HepG2 (cell line): ENCODE measurements at regions not wholly inside any gene's neighbourhood (a gene's known extent, or its start where the extent isn't known, plus 50 kb on each side); places are given as distances from the start of the nearest gene placed in this dataset.

Source experiments
- CTCF ChIP-seq: sonication (generic); formaldehyde crosslinking; IDR thresholded peaks from 2 replicates; pipeline ENCODE4 v1.5.0; 2020; ENCODE audit warnings: mild to moderate bottlenecking, missing genetic modification reagents, moderate library complexity
- PBX2 ChIP-seq: IDR thresholded peaks from 2 replicates; pipeline ENCODE4 v1.6.1; 2016; ENCODE audit warnings: control low read depth
- POLR2AphosphoS5 ChIP-seq: IDR thresholded peaks from 2 replicates; pipeline ENCODE4 v1.6.1; 2012; ENCODE audit warnings: low read depth, low read length
- SMAD3 ChIP-seq: sonication (generic); formaldehyde crosslinking; IDR thresholded peaks from 2 replicates; pipeline ENCODE4 v1.4.0; 2020; ENCODE audit warnings: missing genetic modification reagents
- ZNF780A ChIP-seq: sonication (generic); formaldehyde crosslinking; IDR thresholded peaks from 2 replicates; pipeline ENCODE4 v1.8.0; 2022; ENCODE audit warnings: mild to moderate bottlenecking, missing genetic modification reagents, moderate library complexity

DNA sequence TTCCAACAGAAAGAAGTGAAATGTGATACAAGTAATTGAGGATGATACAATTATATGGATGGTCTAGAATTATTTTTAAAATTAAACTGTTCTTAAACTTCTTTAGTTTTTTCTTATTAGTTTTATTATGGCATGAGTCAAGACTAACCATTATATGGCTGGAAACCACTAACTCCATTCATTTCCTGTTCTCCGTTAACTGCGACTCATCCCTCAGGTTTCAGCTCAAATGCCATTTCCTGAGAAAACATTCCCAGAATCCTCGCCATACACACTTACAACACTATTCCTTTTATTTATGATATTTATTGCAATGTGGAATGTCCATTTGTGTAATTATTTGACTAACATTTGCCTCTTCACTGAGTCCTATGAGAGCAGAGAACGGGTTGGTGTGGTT, 394.1 kb downstream of the SOX2 start:
- no peak for TF ChIP-seq ZNF780A
- TF ChIP-seq PBX2 (CRISPR knock-in tag), result no peak
- no peak for TF ChIP-seq CTCF
- TF ChIP-seq SMAD3 (CRISPR knock-in tag), result no peak
- no peak for TF ChIP-seq POLR2AphosphoS5
